ENCODE measurements at regions not wholly inside any gene's neighbourhood (a gene's known extent, or its start where the extent isn't known, plus 50 kb on each side); places are given as distances from the start of the nearest gene placed in this dataset.

GRCh38 chr2:106976548-106976947 lies 90.6 kb upstream of the ST6GAL2 start:
- intact Hi-C loops (cut with DNase I): no loop called here
- ATAC-seq: no peak
- no peak for DNase-seq (ENCODE audit: low spot score)

DNA sequence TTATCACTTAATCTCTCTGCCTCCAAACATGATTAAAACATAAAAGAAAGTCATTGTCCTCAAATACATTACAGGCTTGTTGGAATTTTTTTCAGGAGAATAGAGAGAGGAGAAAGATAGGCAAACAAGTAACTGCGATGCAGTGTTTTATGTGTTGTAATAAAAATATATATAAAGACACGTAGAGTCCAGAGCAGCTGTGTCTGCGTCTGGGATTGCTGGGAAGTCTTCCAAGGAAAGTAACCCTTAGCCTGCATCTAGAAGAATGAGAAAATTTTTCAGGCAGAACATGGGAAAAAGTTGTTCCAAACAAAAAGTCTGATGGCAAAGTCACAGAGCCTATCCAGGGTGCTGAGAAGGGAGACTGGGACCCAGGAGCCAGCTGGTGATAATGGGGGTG lies 91.8 kb upstream of the ST6GAL2 start:
- ATAC-seq (no peak), DNase-seq (ENCODE audit: low spot score) (no peak)
- intact Hi-C loops (cut with DNase I): no loop called here

DNA sequence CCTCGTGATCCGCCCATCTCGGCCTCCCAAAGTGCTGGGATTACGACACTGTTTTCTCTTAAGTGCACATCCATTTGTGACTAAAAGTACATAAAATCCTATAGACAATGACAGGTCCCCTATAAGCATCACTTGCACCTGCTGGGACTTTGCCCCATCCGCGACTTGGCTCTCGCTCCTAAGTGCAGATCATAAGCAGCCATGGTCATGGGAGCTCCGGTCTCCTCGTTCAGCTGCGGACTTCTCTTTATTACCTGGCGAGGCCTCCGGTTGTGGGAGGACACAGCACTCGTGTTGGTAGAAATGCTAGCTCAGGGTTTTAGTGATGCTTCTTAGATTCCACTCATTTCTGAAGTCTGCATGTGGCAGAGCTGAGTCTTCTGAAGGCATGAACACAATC lies 92.7 kb upstream of the ST6GAL2 start:
- ATAC-seq: no peak
- intact Hi-C loops (cut with DNase I): no loop called here
- DNase-seq (ENCODE audit: low spot score): no peak

- DNase-seq (ENCODE audit: low spot score) (no peak), ATAC-seq (no peak)
- intact Hi-C loops (cut with DNase I): no loop called here
Measured at GRCh38 chr2:106981491-106981890, 95.5 kb upstream of the ST6GAL2 start.

DNA sequence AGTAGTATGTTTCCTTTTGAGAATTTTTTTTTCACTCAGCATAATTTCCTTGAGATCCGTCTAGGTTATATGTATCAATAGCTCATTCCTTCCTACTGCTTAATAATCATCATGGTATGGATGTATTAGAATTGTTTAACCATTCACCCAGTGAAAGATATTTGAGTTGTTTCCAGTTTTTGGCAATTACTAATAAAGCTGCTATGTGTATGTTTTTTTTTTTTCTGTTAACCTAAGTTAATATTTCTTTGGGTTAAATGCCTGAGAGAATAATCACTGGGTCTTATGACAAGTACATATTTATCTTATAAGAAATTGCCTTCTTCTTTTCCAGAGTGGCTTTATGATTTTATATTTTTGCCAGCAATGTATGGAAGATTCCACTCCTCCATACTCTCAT lies 96.4 kb upstream of the ST6GAL2 start:
- ATAC-seq (no peak), DNase-seq (ENCODE audit: low spot score) (no peak)
- intact Hi-C loops (cut with DNase I): no loop called here

- intact Hi-C loops (cut with DNase I): no loop called here
- ATAC-seq (no peak), DNase-seq (ENCODE audit: low spot score) (no peak)
Measured at GRCh38 chr2:106983305-106983704, 97.3 kb upstream of the ST6GAL2 start.

GRCh38 chr2:106988361-106988760 lies 102.4 kb upstream of the ST6GAL2 start:
- DNase-seq (ENCODE audit: low spot score) (no peak), ATAC-seq (no peak)
- intact Hi-C loops (cut with DNase I): no loop called here

GRCh38 chr2:106990297-106990696 lies 104.3 kb upstream of the ST6GAL2 start:
- intact Hi-C loops (cut with DNase I): no loop called here
- DNase-seq (ENCODE audit: low spot score): no peak
- no peak for ATAC-seq

GRCh38 chr2:106991866-106992265 lies 105.9 kb upstream of the ST6GAL2 start:
- DNase-seq (ENCODE audit: low spot score) (no peak), ATAC-seq (no peak)
- intact Hi-C loops (cut with DNase I): no loop called here

- no peak for ATAC-seq
- intact Hi-C loops (cut with DNase I): no loop called here
- DNase-seq (ENCODE audit: low spot score): no peak
Measured at GRCh38 chr2:106995556-106995955, 109.6 kb upstream of the ST6GAL2 start.

DNA sequence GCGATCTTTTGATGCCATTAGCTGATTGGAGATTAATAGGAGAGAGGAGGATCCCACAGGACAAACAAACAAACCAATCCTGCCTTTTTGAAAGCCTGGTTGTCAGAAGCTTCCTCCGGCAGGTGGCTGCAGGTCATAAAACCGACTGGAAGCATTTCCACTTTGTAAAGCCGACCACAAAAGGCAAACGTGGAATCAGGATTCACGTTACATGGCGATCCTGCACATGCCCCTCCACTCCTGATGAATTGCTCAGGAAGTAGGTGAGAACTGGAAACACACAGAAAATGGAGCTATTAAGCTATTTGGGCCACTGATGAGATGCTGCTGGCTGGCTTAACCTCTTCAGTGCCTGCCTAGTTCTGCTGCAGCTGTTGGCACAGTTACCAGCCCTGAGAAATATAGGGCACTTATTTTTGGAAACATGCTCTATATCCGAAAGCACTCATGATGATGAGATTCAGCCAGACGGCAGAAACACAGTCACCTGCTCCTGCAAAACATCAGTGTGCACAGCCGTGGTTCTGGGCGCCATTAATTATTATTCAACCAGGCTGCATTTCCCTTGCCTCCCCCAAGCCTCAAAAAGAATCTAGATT lies 110.3 kb upstream of the ST6GAL2 start:
- no peak for ATAC-seq
- no peak for DNase-seq (ENCODE audit: low spot score)
- intact Hi-C loops (cut with DNase I): no loop called here

DNA sequence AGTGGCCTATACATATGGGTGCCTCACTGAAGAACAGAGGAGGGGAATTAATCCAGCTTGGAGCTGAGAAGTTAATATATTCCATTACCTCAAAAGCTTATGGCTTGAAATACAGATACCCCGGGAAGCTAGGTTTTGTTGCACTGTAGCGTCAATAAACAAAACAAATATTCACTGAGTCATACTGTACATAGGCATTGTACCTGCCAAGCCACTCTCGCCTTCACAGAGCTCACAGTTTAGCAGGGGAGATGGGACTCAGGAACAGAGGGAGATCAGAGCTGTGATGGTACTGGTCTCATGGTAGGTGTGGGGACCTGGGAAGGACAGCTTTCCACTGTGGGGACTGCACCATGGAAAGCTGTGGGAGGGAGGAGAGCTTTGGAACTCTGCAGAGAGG lies 111.2 kb upstream of the ST6GAL2 start:
- no peak for DNase-seq (ENCODE audit: low spot score)
- intact Hi-C loops (cut with DNase I): no loop called here
- ATAC-seq: no peak

GRCh38 chr2:107001062-107001461 lies 115.1 kb upstream of the ST6GAL2 start:
- ATAC-seq (no peak), DNase-seq (ENCODE audit: low spot score) (no peak)
- intact Hi-C loops (cut with DNase I): no loop called here

DNA sequence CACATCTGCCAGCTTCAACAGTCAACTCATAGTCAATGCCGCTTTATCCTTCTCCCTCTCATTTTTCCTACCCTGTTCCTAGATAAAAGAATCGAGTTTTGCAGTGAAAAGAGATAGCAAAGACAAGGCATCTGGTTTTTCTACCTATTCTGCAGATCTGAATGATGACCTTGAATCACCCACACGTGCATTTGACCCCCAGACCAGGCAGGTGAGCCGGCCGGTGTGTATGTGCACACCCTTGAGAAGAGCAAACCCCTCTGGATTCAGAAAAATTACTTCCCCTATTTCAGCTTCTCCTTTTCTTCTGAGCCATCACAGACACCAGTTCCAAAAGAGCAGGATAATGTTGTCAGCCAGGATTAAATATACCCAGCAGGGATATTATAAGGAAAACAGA lies 115.6 kb upstream of the ST6GAL2 start:
- DNase-seq (ENCODE audit: low spot score): no peak
- no peak for ATAC-seq
- intact Hi-C loops (cut with DNase I): no loop called here

GRCh38 chr2:107001964-107002696 lies 116.2 kb upstream of the ST6GAL2 start:
- intact Hi-C loops (cut with DNase I): no loop called here
- ATAC-seq (no peak), DNase-seq (ENCODE audit: low spot score) (no peak)

GRCh38 chr2:107002735-107003134 lies 116.8 kb upstream of the ST6GAL2 start:
- intact Hi-C loops (cut with DNase I): no loop called here
- no peak for ATAC-seq
- DNase-seq (ENCODE audit: low spot score): no peak

- intact Hi-C loops (cut with DNase I): no loop called here
Measured at GRCh38 chr2:107005853-107006252, 119.9 kb upstream of the ST6GAL2 start.

GRCh38 chr2:107006836-107007235 lies 120.9 kb upstream of the ST6GAL2 start:
- DNase-seq (ENCODE audit: low spot score): no peak

More at GRCh38 chr2:107005853-107006252, 119.9 kb upstream of the ST6GAL2 start:
- DNase-seq (ENCODE audit: low spot score): no peak
- no peak for ATAC-seq

GRCh38 chr2:107007927-107008326 lies 122.0 kb upstream of the ST6GAL2 start:
- intact Hi-C loops (cut with DNase I): no loop called here
- ATAC-seq (no peak), DNase-seq (ENCODE audit: low spot score) (no peak)

More at GRCh38 chr2:107006836-107007235, 120.9 kb upstream of the ST6GAL2 start:
- intact Hi-C loops (cut with DNase I): no loop called here
- no peak for ATAC-seq

DNA sequence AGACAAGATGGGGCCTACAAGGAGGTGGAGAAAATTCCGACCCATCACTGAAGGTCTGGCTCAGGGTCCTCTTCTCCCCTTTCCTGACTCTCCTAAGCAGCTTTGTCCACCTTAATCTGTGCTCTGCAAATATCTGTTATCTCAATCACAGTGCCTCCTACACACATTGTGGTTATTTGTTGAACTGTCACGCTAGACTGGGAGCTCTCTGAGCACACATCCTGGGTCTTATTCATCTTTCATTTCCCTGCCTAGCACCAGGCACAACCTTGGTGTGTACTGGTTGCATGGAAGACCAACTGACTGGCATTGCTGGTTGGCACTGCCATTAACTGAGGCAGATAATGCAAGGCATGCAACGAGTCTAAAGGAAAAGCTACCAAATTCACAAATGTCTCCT lies 122.9 kb upstream of the ST6GAL2 start:
- DNase-seq (ENCODE audit: low spot score) (no peak), ATAC-seq (no peak)
- intact Hi-C loops (cut with DNase I): no loop called here

DNA sequence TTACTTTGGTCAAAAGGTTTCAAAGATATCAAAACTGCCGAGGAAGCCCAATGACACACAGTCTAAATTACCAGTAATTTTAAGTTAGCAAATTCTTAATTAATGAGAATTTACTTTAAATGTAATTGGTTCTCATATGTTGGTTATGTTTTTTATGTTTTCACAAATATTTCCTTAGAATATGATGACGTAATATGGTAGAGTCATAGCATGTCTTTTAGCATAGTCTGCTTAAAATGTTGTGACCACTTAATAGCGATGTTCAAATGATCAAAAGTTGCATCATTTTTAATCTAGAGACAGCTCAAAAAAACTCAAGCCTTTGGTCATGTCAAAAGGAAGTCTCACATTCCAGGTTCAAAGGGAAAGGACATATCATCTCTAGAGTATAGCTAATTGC lies 123.3 kb upstream of the ST6GAL2 start:
- no peak for DNase-seq (ENCODE audit: low spot score)
- intact Hi-C loops (cut with DNase I): no loop called here
- ATAC-seq: no peak
